ENCODE measurements at regions not wholly inside any gene's neighbourhood (a gene's known extent, or its start where the extent isn't known, plus 50 kb on each side); places are given as distances from the start of the nearest gene placed in this dataset.

DNA sequence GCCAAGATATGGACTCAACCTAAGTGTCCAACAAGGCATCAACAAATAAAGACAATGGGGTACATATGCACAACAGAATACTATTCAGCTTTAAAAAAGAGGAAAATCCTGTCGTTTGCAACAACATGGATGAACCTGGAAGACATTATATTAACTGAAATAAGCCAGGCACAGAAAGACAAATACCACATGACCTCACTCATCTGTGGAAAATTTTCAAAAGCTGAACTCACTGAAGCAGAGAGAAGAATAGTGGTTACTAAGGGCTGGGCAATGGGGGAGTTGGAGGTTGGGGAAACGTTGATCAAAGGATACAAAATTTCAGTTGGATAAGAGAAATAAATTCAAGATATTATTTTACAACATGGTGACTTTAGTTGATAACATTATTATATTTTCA is 221.4 kb upstream of the PITRM1 start:
- Histone ChIP-seq H3K4me3 (no peak overlapping the region), H3K36me3 (no peaks in the 10 kb centered on the region), H3K27ac (no peak overlapping the region), H3K9me3 (no peaks in the 10 kb centered on the region), H3K27me3 (no peaks in the 10 kb centered on the region), H3K4me1 (no peaks in the 10 kb centered on the region)
- WGBS = 63% methylated on average over 2 of the region's 2 CpGs
- no peak for DNase-seq (ENCODE audit: low spot score in 2 of 2)
- no peak for TF ChIP-seq EP300 (IDR thresholded peaks at IDR 0.05)

GRCh38 chr10:3391657-3392056 is 219.1 kb upstream of the PITRM1 start:
- no peak overlapping the region for H3K27ac ChIP-seq
- H3K9me3 ChIP-seq = no peaks in the 10 kb centered on the region
- TF ChIP-seq EP300 (IDR thresholded peaks at IDR 0.05) (no peak), POLR2AphosphoS5 (IDR thresholded peaks at IDR 0.05) (no peak), CTCF (IDR thresholded peaks at IDR 0.05) (no peak), POLR2A (IDR thresholded peaks at IDR 0.05) (no peak)
- H3K27me3 ChIP-seq = no peaks in the 10 kb centered on the region
- no peak overlapping the region for H3K4me3 ChIP-seq
- DNase-seq (ENCODE audit: low spot score in 2 of 2) = no peak
- no peaks in the 10 kb centered on the region for H3K4me1 ChIP-seq
- no peaks in the 10 kb centered on the region for H3K36me3 ChIP-seq
- WGBS = 89% methylated on average over 1 of the region's 1 CpG

- no peak for DNase-seq (ENCODE audit: low spot score in 2 of 2)
- TF ChIP-seq CTCF (IDR thresholded peaks at IDR 0.05) (no peak), POLR2A (IDR thresholded peaks at IDR 0.05) (no peak), EP300 (IDR thresholded peaks at IDR 0.05) (no peak)
- WGBS = 72% methylated on average over 10 of the region's 10 CpGs
Observed at GRCh38 chr10:3389130-3389529, 216.5 kb upstream of the PITRM1 start.

GRCh38 chr10:3385487-3385886 is 212.9 kb upstream of the PITRM1 start:
- Histone ChIP-seq H3K27me3 (no peaks in the 10 kb centered on the region), H3K27ac (no peak overlapping the region), H3K4me1 (no peaks in the 10 kb centered on the region), H3K4me3 (no peak overlapping the region), H3K36me3 (no peaks in the 10 kb centered on the region), H3K9me3 (no peaks in the 10 kb centered on the region)
- WGBS = 96% methylated on average over 2 of the region's 2 CpGs
- no peak for DNase-seq (ENCODE audit: low spot score in 2 of 2)
- no peak for TF ChIP-seq EP300 (IDR thresholded peaks at IDR 0.05)
- no peak for TF ChIP-seq POLR2A (IDR thresholded peaks at IDR 0.05)
- TF ChIP-seq CTCF (IDR thresholded peaks at IDR 0.05) = no peak
- TF ChIP-seq POLR2AphosphoS5 (IDR thresholded peaks at IDR 0.05) = no peak

More at GRCh38 chr10:3389130-3389529, 216.5 kb upstream of the PITRM1 start:
- H3K4me3 ChIP-seq = no peak overlapping the region
- H3K9me3 ChIP-seq = no peaks in the 10 kb centered on the region
- no peaks in the 10 kb centered on the region for H3K36me3 ChIP-seq
- H3K4me1 ChIP-seq = no peaks in the 10 kb centered on the region
- no peak overlapping the region for H3K27ac ChIP-seq
- H3K27me3 ChIP-seq = no peaks in the 10 kb centered on the region

DNA sequence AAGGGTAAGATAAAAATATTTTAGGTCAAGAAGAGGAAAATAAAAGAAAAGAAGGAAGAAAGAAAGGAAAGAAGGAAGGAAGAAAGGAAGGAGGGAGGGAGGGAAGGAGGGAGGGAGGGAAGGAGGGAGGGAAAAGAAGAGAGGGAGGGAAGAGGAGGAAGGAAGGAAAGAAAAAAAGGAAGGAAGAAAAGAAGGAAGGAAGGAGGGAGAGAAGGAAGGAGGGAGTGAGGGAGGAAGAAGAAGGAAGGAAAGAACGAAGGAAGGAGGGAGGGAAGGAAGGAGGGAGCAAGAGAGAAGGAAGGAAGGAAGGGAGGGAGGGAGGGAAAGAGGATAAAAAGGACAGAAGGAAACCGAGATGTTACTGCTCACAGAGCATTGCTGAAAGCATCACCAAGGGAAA is 209.5 kb upstream of the PITRM1 start:
- H3K4me3 ChIP-seq = no peak overlapping the region
- H3K4me1 ChIP-seq = no peaks in the 10 kb centered on the region
- H3K9me3 ChIP-seq = no peaks in the 10 kb centered on the region
- TF ChIP-seq EP300 (IDR thresholded peaks at IDR 0.05) (no peak), POLR2AphosphoS5 (IDR thresholded peaks at IDR 0.05) (no peak), POLR2A (IDR thresholded peaks at IDR 0.05) (no peak)
- DNase-seq (ENCODE audit: low spot score in 2 of 2) = no peak
- WGBS = 85% methylated on average over 2 of the region's 2 CpGs
- H3K27me3 ChIP-seq = no peaks in the 10 kb centered on the region
- H3K27ac ChIP-seq = no peak overlapping the region
- H3K36me3 ChIP-seq = no peaks in the 10 kb centered on the region

- H3K4me3 ChIP-seq = no peak overlapping the region
- H3K27ac ChIP-seq = no peak overlapping the region
- no peaks in the 10 kb centered on the region for H3K4me1 ChIP-seq
- no peaks in the 10 kb centered on the region for H3K27me3 ChIP-seq
- WGBS = 95% methylated on average over 7 of the region's 7 CpGs
- no peaks in the 10 kb centered on the region for H3K9me3 ChIP-seq
- DNase-seq (ENCODE audit: low spot score in 2 of 2) = no peak
- no peaks in the 10 kb centered on the region for H3K36me3 ChIP-seq
- TF ChIP-seq CTCF (IDR thresholded peaks at IDR 0.05) = no peak
- no peak for TF ChIP-seq POLR2AphosphoS5 (IDR thresholded peaks at IDR 0.05)
- TF ChIP-seq EP300 (IDR thresholded peaks at IDR 0.05) = no peak
- no peak for TF ChIP-seq POLR2A (IDR thresholded peaks at IDR 0.05)
Observed at GRCh38 chr10:3380406-3381050, 207.9 kb upstream of the PITRM1 start.

Measured in suprapubic skin (tissue), 4 donors.